ENCODE measurements at regions not wholly inside any gene's neighbourhood (a gene's known extent, or its start where the extent isn't known, plus 50 kb on each side); places are given as distances from the start of the nearest gene placed in this dataset.

DNA sequence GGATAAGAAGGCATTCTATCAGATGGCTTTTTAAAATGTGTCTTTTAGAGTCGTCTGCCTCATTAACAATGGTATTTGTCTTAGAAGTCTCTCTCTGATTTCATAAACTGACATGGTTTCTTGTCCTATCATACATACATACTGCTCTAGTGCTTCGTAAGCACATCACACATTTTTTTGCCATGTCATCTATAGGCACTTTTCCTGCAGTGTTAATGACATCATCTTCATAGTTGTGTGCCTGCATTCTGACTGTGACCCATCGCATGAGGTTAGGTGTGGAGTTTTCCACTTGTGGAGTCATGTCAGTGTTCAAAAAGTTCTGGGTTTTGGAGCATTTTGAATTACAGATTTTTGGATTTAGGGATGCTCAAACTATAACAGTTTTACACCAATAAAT, 361.6 kb upstream of the SPOCK3 start:
- TF ChIP-seq, protein P1, sequence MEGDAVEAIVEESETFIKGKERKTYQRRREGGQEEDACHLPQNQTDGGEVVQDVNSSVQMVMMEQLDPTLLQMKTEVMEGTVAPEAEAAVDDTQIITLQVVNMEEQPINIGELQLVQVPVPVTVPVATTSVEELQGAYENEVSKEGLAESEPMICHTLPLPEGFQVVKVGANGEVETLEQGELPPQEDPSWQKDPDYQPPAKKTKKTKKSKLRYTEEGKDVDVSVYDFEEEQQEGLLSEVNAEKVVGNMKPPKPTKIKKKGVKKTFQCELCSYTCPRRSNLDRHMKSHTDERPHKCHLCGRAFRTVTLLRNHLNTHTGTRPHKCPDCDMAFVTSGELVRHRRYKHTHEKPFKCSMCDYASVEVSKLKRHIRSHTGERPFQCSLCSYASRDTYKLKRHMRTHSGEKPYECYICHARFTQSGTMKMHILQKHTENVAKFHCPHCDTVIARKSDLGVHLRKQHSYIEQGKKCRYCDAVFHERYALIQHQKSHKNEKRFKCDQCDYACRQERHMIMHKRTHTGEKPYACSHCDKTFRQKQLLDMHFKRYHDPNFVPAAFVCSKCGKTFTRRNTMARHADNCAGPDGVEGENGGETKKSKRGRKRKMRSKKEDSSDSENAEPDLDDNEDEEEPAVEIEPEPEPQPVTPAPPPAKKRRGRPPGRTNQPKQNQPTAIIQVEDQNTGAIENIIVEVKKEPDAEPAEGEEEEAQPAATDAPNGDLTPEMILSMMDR (IDR thresholded peaks at IDR 0.05; ENCODE audit: poor library complexity, severe bottlenecking): no peak
- no peak for TF ChIP-seq TAF1 (IDR thresholded peaks at IDR 0.05; ENCODE audit: low read depth)
- no peak for TF ChIP-seq SMC3 (conservative IDR thresholded peaks at IDR 0.05; ENCODE audit: poor library complexity)

Measured in neural cell (in vitro differentiated cells).